Thoracic aorta (tissue), 2 donors: ENCODE measurements at regions not wholly inside any gene's neighbourhood (a gene's known extent, or its start where the extent isn't known, plus 50 kb on each side); places are given as distances from the start of the nearest gene placed in this dataset.
A peak's percentile ranks its signal among the peaks of the same experiment; 100 is the strongest.

Experiments
- ATAC-seq: fragments of 150-250 bp; one replicate; pipeline ENCODE4 v1.8.0; 2017; ENCODE audit warnings: low read depth; ENCODE audit not compliant: insufficient number of reproducible peaks, low FRiP score
- DNase-seq: peaks from one replicate; pipeline ENCODE4 v3.0.0-alpha.2; 2020; ENCODE audit warnings: low spot score
- H3K27ac ChIP-seq, 2 donors: fragments of 200-600 bp; sonication (generic); 1 replicate in 1 of 2; 2 replicates in 1 of 2; pipeline ENCODE4 v1.5.1; 2016; ENCODE audit warnings: mild to moderate bottlenecking in 2 of 2, moderate library complexity in 2 of 2
- H3K27me3 ChIP-seq: fragments of 200-600 bp; sonication (generic); replicated peaks from 2 replicates; pipeline ENCODE4 v1.6.0; 2016; ENCODE audit warnings: mild to moderate bottlenecking; ENCODE audit not compliant: insufficient read depth
- H3K36me3 ChIP-seq: fragments of 200-600 bp; sonication (generic); one replicate; pipeline ENCODE4 v1.5.1; 2016
- H3K4me1 ChIP-seq, 2 donors: fragments of 200-600 bp; sonication (generic); 1 replicate in 1 of 2; 2 replicates in 1 of 2; pipeline versions ENCODE4 v1.5.1 to v1.6.0; 2016; ENCODE audit warnings: low read depth in 2 of 2, mild to moderate bottlenecking in 1 of 2; ENCODE audit not compliant: control insufficient read depth in 1 of 2
- H3K4me3 ChIP-seq: fragments of 200-600 bp; sonication (generic); 2 replicates; pipeline ENCODE4 v1.5.1; 2016; ENCODE audit warnings: mild to moderate bottlenecking
- H3K9me3 ChIP-seq: fragments of 200-600 bp; sonication (generic); 2 replicates; pipeline ENCODE4 v1.5.1; 2016
- CTCF ChIP-seq: fragments of 200-600 bp; sonication (generic); IDR thresholded peaks from one replicate; pipeline ENCODE4 v1.5.1; 2019; ENCODE audit warnings: antibody characterized with exemption

DNA sequence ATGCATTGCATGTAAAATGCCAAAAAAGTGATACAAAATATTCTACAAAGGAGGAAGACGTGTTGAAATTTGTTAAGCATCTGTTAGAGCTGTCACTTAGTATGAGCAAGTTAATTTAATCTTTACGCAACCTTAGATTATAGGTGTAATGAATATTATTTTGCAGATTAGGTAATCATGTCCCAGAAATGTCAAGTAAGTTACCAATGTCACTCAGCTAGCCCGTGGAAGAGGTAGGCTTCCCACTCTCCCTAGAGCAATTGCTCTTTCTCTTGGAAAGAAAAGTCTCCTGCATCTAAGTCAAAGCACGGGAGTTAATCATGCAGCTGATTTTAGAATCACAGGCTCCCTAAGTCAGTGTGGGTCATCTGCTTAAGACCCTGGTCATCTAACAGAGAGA is 830.4 kb upstream of the IGFBP3 start:
- no peak for ATAC-seq
- Histone ChIP-seq H3K27ac (peak overlapping the region; percentile 73 to 81), H3K4me3 (no peak overlapping the region), H3K36me3 (no peaks in the 10 kb centered on the region), H3K4me1 (peaks cover 26 to 64% of the 10 kb centered on the region in 2 donors), H3K9me3 (no peaks in the 10 kb centered on the region), H3K27me3 (no peaks in the 10 kb centered on the region)
- TF ChIP-seq CTCF: no peak
- no peak for DNase-seq

GRCh38 chr7:46750321-46750865 is 829.3 kb upstream of the IGFBP3 start:
- Histone ChIP-seq H3K27me3 (no peaks in the 10 kb centered on the region), H3K4me3 (no peak overlapping the region), H3K27ac (peak overlapping the region; percentile 73 to 81), H3K4me1 (peaks cover 24 to 55% of the 10 kb centered on the region in 2 donors), H3K36me3 (no peaks in the 10 kb centered on the region), H3K9me3 (no peaks in the 10 kb centered on the region)
- no peak for TF ChIP-seq CTCF
- ATAC-seq (no peak), DNase-seq (no peak)

DNA sequence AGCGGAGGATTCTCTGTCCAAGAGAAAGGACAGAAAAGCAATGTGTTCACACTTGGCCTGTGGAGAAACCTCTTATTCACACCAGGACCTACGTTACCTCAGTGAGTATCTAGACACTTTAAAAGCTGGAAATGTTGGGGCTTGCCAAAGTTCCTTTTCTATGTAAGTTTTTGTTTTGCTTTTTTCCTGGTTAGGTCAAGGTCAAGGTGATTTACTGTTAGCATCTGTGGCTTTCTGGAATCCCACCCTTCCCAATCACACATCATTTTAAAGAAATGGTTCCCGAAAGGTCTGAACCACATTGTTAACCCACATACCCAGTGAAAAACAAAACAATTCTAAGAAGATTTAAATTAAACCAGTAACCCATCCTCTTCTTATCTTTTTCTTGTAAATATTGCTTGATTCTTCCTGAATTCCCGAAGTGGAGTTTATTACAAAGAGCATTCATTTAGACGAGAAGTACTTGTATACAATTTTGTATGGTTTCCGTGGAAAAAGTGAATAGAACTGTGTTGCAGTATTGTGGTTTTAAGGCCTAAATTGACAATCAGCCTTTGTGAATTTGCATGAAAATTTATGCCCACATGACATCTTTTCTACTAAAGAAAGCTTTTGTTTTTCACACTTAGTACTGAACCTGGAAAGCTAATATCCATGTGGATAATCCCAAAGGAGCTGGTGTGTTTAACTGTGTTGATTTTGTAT is 827.0 kb upstream of the IGFBP3 start:
- Histone ChIP-seq H3K9me3 (no peaks in the 10 kb centered on the region), H3K4me3 (no peak overlapping the region), H3K27me3 (no peaks in the 10 kb centered on the region), H3K4me1 (peaks cover 2 to 36% of the 10 kb centered on the region in 2 donors), H3K27ac (no peak overlapping the region), H3K36me3 (no peaks in the 10 kb centered on the region)
- DNase-seq (no peak), ATAC-seq (no peak)
- no peak for TF ChIP-seq CTCF

- Histone ChIP-seq H3K27me3 (no peaks in the 10 kb centered on the region), H3K36me3 (no peaks in the 10 kb centered on the region), H3K4me3 (no peak overlapping the region), H3K4me1 (peaks cover 2 to 36% of the 10 kb centered on the region in 2 donors), H3K27ac (no peak overlapping the region), H3K9me3 (no peaks in the 10 kb centered on the region)
- no peak for DNase-seq
- ATAC-seq: no peak
- no peak for TF ChIP-seq CTCF
Observed at GRCh38 chr7:46746695-46747687, 825.9 kb upstream of the IGFBP3 start.

DNA sequence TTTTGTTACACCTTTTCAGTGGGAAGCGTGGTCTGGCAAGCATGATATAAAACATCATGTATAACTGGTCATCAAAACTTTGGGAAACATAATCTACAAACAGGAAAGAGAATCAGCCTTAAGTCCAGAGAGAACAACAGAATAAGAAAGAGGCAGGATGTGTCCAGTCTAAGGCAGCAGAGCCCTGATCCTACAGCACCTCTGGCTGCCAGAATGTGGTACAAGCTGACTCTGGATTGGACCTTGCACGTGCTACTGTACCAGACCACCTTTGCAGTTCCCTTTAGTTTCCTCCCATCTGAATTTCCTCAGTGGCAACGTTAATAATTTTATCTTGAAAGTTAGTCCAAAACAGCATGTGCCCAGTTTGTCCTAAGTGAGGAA is 824.6 kb upstream of the IGFBP3 start:
- H3K4me1 ChIP-seq: peaks cover 0 to 28% of the 10 kb centered on the region in 2 donors
- DNase-seq (no peak), ATAC-seq (no peak)
- H3K4me3 ChIP-seq: no peak overlapping the region
- H3K9me3 ChIP-seq: no peaks in the 10 kb centered on the region
- no peaks in the 10 kb centered on the region for H3K36me3 ChIP-seq
- H3K27ac ChIP-seq: no peak overlapping the region
- no peak for TF ChIP-seq CTCF
- H3K27me3 ChIP-seq: no peaks in the 10 kb centered on the region
